K562 (cell line): ENCODE measurements at regions not wholly inside any gene's neighbourhood (a gene's known extent, or its start where the extent isn't known, plus 50 kb on each side); places are given as distances from the start of the nearest gene placed in this dataset.

Source experiments
- CTCF ChIP-seq, 3 experiments: IDR thresholded peaks in 2 of 3; conservative IDR thresholded peaks in 1 of 3; 2 replicates each; pipeline ENCODE4 v1.5.1; 2011 to 2012; ENCODE audit warnings: low read length in 3 of 3, mild to moderate bottlenecking in 3 of 3, control low read depth in 2 of 3, improper control_type of control experiment in 1 of 3, inconsistent platforms in 1 of 3, low read depth in 1 of 3, mixed read lengths in 1 of 3, moderate library complexity in 1 of 3; ENCODE audit not compliant: insufficient read depth in 2 of 3
- EP300 ChIP-seq: IDR thresholded peaks from 2 replicates; pipeline ENCODE4 v1.6.1; 2012; ENCODE audit warnings: low read length, improper control_type of control experiment
- TARDBP ChIP-seq: fragments of 450-650 bp; IDR thresholded peaks from 2 replicates; pipeline ENCODE4 v1.6.1; 2016
- ZNF592 ChIP-seq: fragments of 450-650 bp; IDR thresholded peaks from 2 replicates; pipeline ENCODE4 v1.6.1; 2017; ENCODE audit warnings: antibody characterized with exemption, mild to moderate bottlenecking

- TF ChIP-seq EP300, result no peak
- no peak for TF ChIP-seq CTCF (IDR thresholded peaks at IDR 0.05 in 2 of 3, conservative IDR thresholded peaks at IDR 0.05 in 1 of 3; ENCODE audit: insufficient read depth in 2 of 3, low read depth in 1 of 3, low read length in 3 of 3)
- no peak for TF ChIP-seq TARDBP
- no peak for TF ChIP-seq ZNF592
Observed at GRCh38 chr1:106789686-106790085, 266.8 kb upstream of the PRMT6 start.
